Endothelial cell of umbilical vein (primary cell): ENCODE measurements at regions not wholly inside any gene's neighbourhood (a gene's known extent, or its start where the extent isn't known, plus 50 kb on each side); places are given as distances from the start of the nearest gene placed in this dataset.

Experiments used
- BruUV-seq: library from RNA; stranded (reverse); fragments of 400-500 nt; replicated peaks from 2 replicates; lab custom pipeline; 2021; lab: Mats Ljungman, UMichigan
- CTCF ChIA-PET: fragments of 300-600, 350-600 bp; sonication (Branson Sonifier 250); formaldehyde crosslinking; loops from one replicate; lab custom pipeline; 2021; ENCODE audit warnings: antibody characterized with exemption, inconsistent platforms; lab: Charles Lee
- POLR2A ChIA-PET: fragments of 300-600, 350-600 bp; sonication (Branson Sonifier 250); formaldehyde crosslinking; loops from one replicate; lab custom pipeline; 2021; ENCODE audit warnings: antibody characterized with exemption, inconsistent platforms; lab: Charles Lee
- DNase-seq: peaks from one replicate; pipeline ENCODE4 v3.0.0-alpha.2; 2011; ENCODE audit warnings: low read depth, low spot score
- FAIRE-seq: peaks from 2 replicates; lab custom pipeline; 2011; peaks lifted over from hg19 to GRCh38; lab: Jason Lieb, UNC
- H2AFZ ChIP-seq: 2 replicates; pipeline ENCODE4 v1.6.0; 2012; ENCODE audit warnings: low read depth, low read length, control low read depth, inconsistent platforms
- H3K27ac ChIP-seq: 2 replicates; pipeline ENCODE4 v1.5.1; 2011; ENCODE audit warnings: low read depth, mild to moderate bottlenecking, control low read depth, low read length, moderate library complexity; ENCODE audit not compliant: insufficient read depth
- H3K27me3 ChIP-seq, 2 experiments: 2 replicates each; pipeline versions ENCODE4 v1.6.0 to v1.6.1; 2011; ENCODE audit warnings: low read length in 2 of 2, mixed read lengths in 1 of 2; ENCODE audit not compliant: control insufficient read depth in 2 of 2, insufficient read depth in 2 of 2
- H3K36me3 ChIP-seq, 2 experiments: 2 replicates in 1 of 2; 3 replicates in 1 of 2; pipeline ENCODE4 v1.5.1; 2011; ENCODE audit warnings: low read length in 2 of 2, mild to moderate bottlenecking in 1 of 2, moderate library complexity in 1 of 2; ENCODE audit not compliant: control insufficient read depth in 2 of 2, insufficient read depth in 2 of 2; ENCODE audit errors: extremely low read depth in 1 of 2
- H3K4me1 ChIP-seq: 3 replicates; pipeline ENCODE4 v1.5.1; 2011; ENCODE audit warnings: mild to moderate bottlenecking, low read length; ENCODE audit not compliant: control insufficient read depth, insufficient read depth; ENCODE audit errors: extremely low read depth
- H3K4me2 ChIP-seq: 2 replicates; pipeline ENCODE4 v1.6.1; 2011; ENCODE audit warnings: low read length, control low read depth, mixed read lengths; ENCODE audit not compliant: insufficient read depth
- H3K4me3 ChIP-seq, 3 experiments: fragments of 200-600 bp in 1 of 3; sonication (generic), shearing (Covaris generic) in 1 of 3; replicated peaks in 1 of 3; 2 replicates each; pipeline ENCODE4 v1.5.1; 2011 to 2016; ENCODE audit warnings: control low read depth in 3 of 3, low read length in 3 of 3, mild to moderate bottlenecking in 2 of 3, inconsistent platforms in 1 of 3, low read depth in 1 of 3, moderate library complexity in 1 of 3; ENCODE audit not compliant: insufficient read depth in 1 of 3
- H3K79me2 ChIP-seq: 2 replicates; pipeline ENCODE4 v1.6.0; 2012; ENCODE audit warnings: low read length, inconsistent platforms; ENCODE audit not compliant: control insufficient read depth, insufficient read depth
- H3K9ac ChIP-seq: replicated peaks from 2 replicates; pipeline ENCODE3; 2011; ENCODE audit warnings: low read length, control low read depth; ENCODE audit not compliant: insufficient read depth; ENCODE audit errors: extremely low read depth
- H3K9me1 ChIP-seq: replicated peaks from 3 replicates; pipeline ENCODE4 v1.6.0; 2011; ENCODE audit warnings: mild to moderate bottlenecking, low read length; ENCODE audit not compliant: control insufficient read depth, insufficient read depth; ENCODE audit errors: extremely low read depth
- H3K9me3 ChIP-seq: replicated peaks from 2 replicates; pipeline ENCODE4 v1.5.1; 2012; ENCODE audit warnings: low read length, inconsistent platforms; ENCODE audit not compliant: control insufficient read depth, insufficient read depth
- H4K20me1 ChIP-seq: replicated peaks from 2 replicates; pipeline ENCODE3; 2011; ENCODE audit warnings: mild to moderate bottlenecking, low read length; ENCODE audit not compliant: control insufficient read depth, insufficient read depth; ENCODE audit errors: extremely low read depth
- CTCF ChIP-seq, 2 donors: IDR thresholded peaks; 1 replicate in 1 of 2; 2 replicates in 1 of 2; pipeline ENCODE4 v1.5.1; 2011; ENCODE audit warnings: low read length in 2 of 2, mild to moderate bottlenecking in 2 of 2, moderate library complexity in 2 of 2, control low read depth in 1 of 2, inconsistent platforms in 1 of 2, low read depth in 1 of 2; ENCODE audit not compliant: insufficient read depth in 1 of 2; ENCODE audit errors: extremely low read depth in 1 of 2
- EZH2 ChIP-seq: IDR thresholded peaks from 2 replicates; pipeline ENCODE4 v1.6.1; 2012; ENCODE audit warnings: borderline replicate concordance, low read depth, mild to moderate bottlenecking, moderate library complexity, low read length, inconsistent platforms; ENCODE audit not compliant: severe bottlenecking
- FOS ChIP-seq: IDR thresholded peaks from 2 replicates; pipeline ENCODE4 v1.6.1; 2011; ENCODE audit warnings: mild to moderate bottlenecking, low read length, moderate library complexity, borderline replicate concordance; ENCODE audit not compliant: insufficient read depth
- GATA2 ChIP-seq: IDR thresholded peaks from 2 replicates; pipeline ENCODE4 v1.7.0; 2011; ENCODE audit warnings: low read depth, mild to moderate bottlenecking, moderate library complexity, mixed read lengths, low read length; ENCODE audit not compliant: insufficient read length, insufficient read depth
- JUN ChIP-seq: IDR thresholded peaks from 2 replicates; pipeline ENCODE4 v1.6.1; 2011; ENCODE audit warnings: borderline replicate concordance, low read depth; ENCODE audit not compliant: insufficient read length, insufficient read depth
- MAX ChIP-seq: IDR thresholded peaks from 2 replicates; pipeline ENCODE4 v1.6.1; 2011; ENCODE audit not compliant: insufficient read depth, insufficient read length
- MYC ChIP-seq: IDR thresholded peaks from one replicate; pipeline ENCODE4 v1.6.1; 2011; ENCODE audit warnings: mild to moderate bottlenecking, low read depth, low read length
- POLR2A ChIP-seq: IDR thresholded peaks from 2 replicates; pipeline ENCODE4 v1.6.1; 2012; ENCODE audit warnings: low read depth, mild to moderate bottlenecking, control low read depth, low read length
- POLR2AphosphoS5 ChIP-seq: IDR thresholded peaks from 2 replicates; pipeline ENCODE4 v1.6.1; 2012; ENCODE audit warnings: low read depth, mild to moderate bottlenecking, control low read depth, low read length, moderate library complexity; ENCODE audit not compliant: insufficient read depth
- dilution Hi-C: fragments of 300-500 bp; cut with MboI; formaldehyde crosslinking; loops from one replicate; pipeline ENCODE4 v1.15.0; 2019; ENCODE audit warnings: low sequenced_read_pairs; ENCODE audit not compliant: extremely low pct_ligation_motif_present
- intact Hi-C: fragments of 100-400 bp; cut with micrococcal nuclease; formaldehyde crosslinking; loops from one replicate; pipeline ENCODE4 v1.10.0; 2022

- no peak for DNase-seq
Observed at GRCh38 chr12:131551675-131552491, 159.0 kb upstream of the SFSWAP start.

More at GRCh38 chr12:131551675-131552491, 159.0 kb upstream of the SFSWAP start:
- no TSS peak for BruUV-seq
- intact Hi-C loops = no loop called here
- no peak for FAIRE-seq
- Histone ChIP-seq H3K27me3 (no peaks in the 10 kb centered on the region), H3K9ac (no peak overlapping the region), H3K4me1 (no peaks in the 10 kb centered on the region), H3K27ac (no peak overlapping the region), H3K9me3 (no peaks in the 10 kb centered on the region), H3K79me2 (no peaks in the 10 kb centered on the region), H3K36me3 (no peaks in the 10 kb centered on the region), H3K4me2 (no peak overlapping the region), H3K9me1 (no peaks in the 10 kb centered on the region), H4K20me1 (no peaks in the 10 kb centered on the region), H3K4me3 (no peak overlapping the region), H2AFZ (no peak overlapping the region)
- dilution Hi-C loops = no loop called here
- ChIA-PET POLR2A (no interaction called here), CTCF (no interaction called here)
- TF ChIP-seq MYC = no peak
- TF ChIP-seq GATA2 = no peak
- no peak for TF ChIP-seq MAX
- TF ChIP-seq JUN = no peak
- no peak for TF ChIP-seq FOS
- no peak for TF ChIP-seq POLR2AphosphoS5
- no peak for TF ChIP-seq EZH2
- no peak for TF ChIP-seq POLR2A
- no peak for TF ChIP-seq CTCF (IDR thresholded peaks at IDR 0.05; ENCODE audit: extremely low read depth in 1 of 2, insufficient read depth in 1 of 2, low read depth in 1 of 2, low read length in 2 of 2)
